ENCODE measurements at regions not wholly inside any gene's neighbourhood (a gene's known extent, or its start where the extent isn't known, plus 50 kb on each side); places are given as distances from the start of the nearest gene placed in this dataset.

GRCh38 chr1:59215766-59216291 lies 81.1 kb upstream of the FGGY start:
- Histone ChIP-seq H3K56ac (replicated peaks; ENCODE audit: insufficient read length, low read depth, low read length) (no peak overlapping the region), H3K4me2 (ENCODE audit: insufficient read depth in 1 of 2, low read depth in 2 of 2, low read length in 2 of 2) (no peak overlapping the region), H2AK5ac (ENCODE audit: low read depth, low read length) (no peak overlapping the region), H3K23ac (ENCODE audit: insufficient read length) (no peak overlapping the region), H3K14ac (ENCODE audit: insufficient read length) (no peak overlapping the region), H3K18ac (ENCODE audit: extremely low read depth, low read length) (no peak overlapping the region), H2AFZ (ENCODE audit: low read length) (no peak overlapping the region), H3K23me2 (ENCODE audit: low read depth, low read length) (no peaks in the 10 kb centered on the region), H3K79me1 (ENCODE audit: low read depth, low read length) (no peaks in the 10 kb centered on the region), H3K27ac (ENCODE audit: low read depth, low read length) (no peak overlapping the region), H4K8ac (ENCODE audit: extremely low read depth, insufficient read depth, low read length) (no peak overlapping the region), H2BK15ac (ENCODE audit: low read length) (0 out of 2 replicates have a peak overlapping the region, but pooled peaks have one; percentile 63), H3K79me2 (ENCODE audit: control insufficient read depth in 1 of 2, insufficient read depth in 2 of 2, low read length in 2 of 2) (no peaks in the 10 kb centered on the region), H3K4me1 (replicated peaks in 1 of 4; ENCODE audit: control insufficient read depth in 3 of 4, insufficient read depth in 4 of 4, low read length in 3 of 4) (no peaks in the 10 kb centered on the region), H3K4ac (replicated peaks; ENCODE audit: insufficient read length, low read depth, low read length) (no peak overlapping the region), H3K36me3 (ENCODE audit: control insufficient read depth in 2 of 4, insufficient read depth in 4 of 4, low read length in 3 of 4) (no peaks in the 10 kb centered on the region), H4K5ac (ENCODE audit: insufficient read length, low read depth, low read length) (no peak overlapping the region), H2BK12ac (ENCODE audit: low read depth, low read length) (no peak overlapping the region; the same call in 1 of the 2 replicates), H2BK120ac (replicated peaks; ENCODE audit: low read depth, low read length) (no peak overlapping the region), H4K20me1 (replicated peaks in 1 of 2; ENCODE audit: control insufficient read depth in 1 of 2, insufficient read depth in 2 of 2, low read length in 2 of 2) (no peaks in the 10 kb centered on the region), H3K27me3 (replicated peaks in 1 of 4; ENCODE audit: control insufficient read depth in 3 of 4, extremely low read depth in 1 of 4, insufficient read depth in 3 of 4, low read length in 3 of 4) (no peaks in the 10 kb centered on the region), H2BK20ac (ENCODE audit: low read length) (no peak overlapping the region), H3K9me3 (ENCODE audit: insufficient read depth in 2 of 2, low read depth in 1 of 2, low read length in 1 of 2) (peaks cover 0 to 3% of the 10 kb centered on the region in 2 experiments; a peak in 3 of 4 replicates), H3K4me3 (ENCODE audit: extremely low read depth in 1 of 4, insufficient read depth in 2 of 4, low read depth in 3 of 4, low read length in 4 of 4) (no peak overlapping the region), H4K91ac (replicated peaks; ENCODE audit: insufficient read length, low read length) (no peak overlapping the region), H3K9ac (replicated peaks in 1 of 4; ENCODE audit: extremely low read depth in 1 of 4, low read depth in 3 of 4, low read length in 3 of 4) (no peak overlapping the region), H2BK5ac (ENCODE audit: low read depth, low read length) (no peak overlapping the region)
- FAIRE-seq (no peak), DNase-seq (ENCODE audit: low read depth in 1 of 2, low spot score in 2 of 2) (no peak)
- CTCF ChIA-PET (ENCODE audit: partially characterized antibody), result no interaction called here
- POLR2A ChIA-PET (ENCODE audit: partially characterized antibody), result no interaction called here
- TF ChIP-seq GABPA (IDR thresholded peaks at IDR 0.05; ENCODE audit: borderline replicate concordance, insufficient read depth, low read length) (no peak), FOSL1 (IDR thresholded peaks at IDR 0.05; ENCODE audit: insufficient read depth, low read depth, low read length) (no peak), ATF2 (IDR thresholded peaks at IDR 0.05; ENCODE audit: low read length) (no peak), POLR2A (IDR thresholded peaks at IDR 0.05; ENCODE audit: control extremely low read depth in 1 of 2, low read depth in 2 of 2, low read length in 2 of 2) (no peak), RBBP5 (IDR thresholded peaks at IDR 0.05; ENCODE audit: borderline replicate concordance, low read depth, low read length) (no peak), POLR2AphosphoS5 (IDR thresholded peaks at IDR 0.05; ENCODE audit: low read depth, low read length) (no peak), SIX5 (IDR thresholded peaks at IDR 0.05; ENCODE audit: low read depth, low read length) (no peak), GTF2F1 (IDR thresholded peaks at IDR 0.05; ENCODE audit: borderline replicate concordance, low read depth, low read length) (no peak), SP2 (IDR thresholded peaks at IDR 0.05; ENCODE audit: low read length) (no peak), EP300 (IDR thresholded peaks at IDR 0.05; ENCODE audit: borderline replicate concordance in 1 of 2, low read depth in 2 of 2, low read length in 2 of 2) (no peak), BACH1 (IDR thresholded peaks at IDR 0.05; ENCODE audit: low read length) (no peak), PHF8 (conservative IDR thresholded peaks at IDR 0.05; ENCODE audit: low read depth, low read length) (no peak), CEBPB (IDR thresholded peaks at IDR 0.05; ENCODE audit: low read depth, low read length) (no peak), TBP (IDR thresholded peaks at IDR 0.05; ENCODE audit: low read depth, low read length) (no peak)
- 90% methylated on average over 6 of the region's 6 CpGs; no CpG with 5 or more reads in 1 of the 2 experiments for WGBS, 2 experiments (ENCODE audit: extremely low coverage in 1 of 2, insufficient coverage in 1 of 2, insufficient read length in 1 of 2, insufficient replicate concordance in 2 of 2, low coverage in 1 of 2, low lambda C conversion rate in 2 of 2, missing lambda C conversion rate in 1 of 2)

All from H1 (cell line).